HG02571 (cell line): ENCODE measurements at regions not wholly inside any gene's neighbourhood (a gene's known extent, or its start where the extent isn't known, plus 50 kb on each side); places are given as distances from the start of the nearest gene placed in this dataset.
"Not testable (repeated sequence)": the region's sequence is repeated elsewhere in the genome, so short reads cannot be mapped to it uniquely, and the experiment has no call there.

Experiments used
- ATAC-seq: cut with Tn5 transposase; IDR thresholded peaks from one replicate; pipeline ENCODE4 v1.9.1; 2021; ENCODE audit warnings: mild to moderate bottlenecking, moderate library complexity; ENCODE audit not compliant: unreplicated experiment

- ATAC-seq = no peak
Measured at GRCh38 chr13:50650592-50651504, 192.6 kb downstream of the DLEU7 start.

DNA sequence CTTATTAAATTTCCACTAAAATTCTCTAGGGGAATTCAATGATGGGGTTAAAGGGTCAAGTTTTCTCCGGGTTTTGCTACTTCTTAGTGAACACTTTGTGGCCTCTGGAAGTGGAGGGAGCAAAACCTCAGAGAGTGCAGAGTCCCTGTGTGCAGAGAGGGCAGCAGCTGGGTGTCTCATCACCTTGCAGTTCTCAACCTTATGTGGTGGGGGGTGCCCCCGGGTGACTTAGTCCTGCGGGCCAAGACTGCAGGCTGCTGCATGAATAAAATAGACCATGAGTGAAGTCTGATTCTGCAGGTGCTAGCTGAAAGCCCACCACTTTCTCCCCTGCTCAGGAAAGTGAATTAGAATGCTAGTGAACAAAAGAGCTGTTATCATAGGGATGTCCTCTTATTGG is 191.6 kb downstream of the DLEU7 start:
- ATAC-seq = no peak

DNA sequence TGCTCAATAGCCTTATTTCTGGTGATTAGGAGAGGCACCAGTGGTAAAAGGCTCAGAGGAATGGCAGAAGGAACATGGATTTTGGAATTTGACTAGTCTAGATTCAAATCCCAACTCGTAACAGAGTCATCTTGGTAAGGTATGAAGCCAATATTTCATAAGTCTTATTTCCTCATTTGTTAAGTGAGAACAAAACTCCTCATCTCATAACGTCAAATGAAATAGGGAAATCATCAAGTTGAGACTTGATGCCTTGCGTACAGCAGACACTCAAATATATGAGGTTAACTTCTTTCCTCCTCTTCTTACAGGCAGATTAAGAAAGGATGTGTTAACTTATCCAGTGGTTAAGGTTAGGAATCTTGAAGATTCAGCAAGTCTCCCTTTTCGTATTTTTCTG is 189.2 kb downstream of the DLEU7 start:
- no peak for ATAC-seq

GRCh38 chr13:50661881-50662280 is 181.6 kb downstream of the DLEU7 start:
- ATAC-seq = not testable (repeated sequence)

GRCh38 chr13:50664951-50665350 is 178.5 kb downstream of the DLEU7 start:
- no peak for ATAC-seq

DNA sequence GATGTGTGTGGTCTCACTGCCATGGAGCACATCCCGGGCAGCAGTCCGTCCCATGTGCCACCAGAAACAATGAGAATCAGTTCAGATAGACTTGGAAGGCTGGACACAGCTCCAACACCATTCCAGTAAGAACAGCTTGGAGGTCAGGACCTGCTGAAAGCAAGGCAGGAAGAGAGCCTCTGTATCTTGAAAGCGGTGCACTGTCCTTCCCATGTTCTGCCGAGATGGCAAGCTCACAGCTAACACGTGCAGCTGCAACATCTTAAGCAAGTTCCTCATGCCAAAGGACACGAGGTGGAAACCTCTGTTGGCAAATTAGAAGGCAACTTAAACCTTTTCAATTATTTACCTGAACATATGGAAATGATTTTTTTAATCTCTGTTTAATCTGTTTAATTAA is 175.4 kb downstream of the DLEU7 start:
- no peak for ATAC-seq

GRCh38 chr13:50668691-50669271 is 174.7 kb downstream of the DLEU7 start:
- no peak for ATAC-seq

DNA sequence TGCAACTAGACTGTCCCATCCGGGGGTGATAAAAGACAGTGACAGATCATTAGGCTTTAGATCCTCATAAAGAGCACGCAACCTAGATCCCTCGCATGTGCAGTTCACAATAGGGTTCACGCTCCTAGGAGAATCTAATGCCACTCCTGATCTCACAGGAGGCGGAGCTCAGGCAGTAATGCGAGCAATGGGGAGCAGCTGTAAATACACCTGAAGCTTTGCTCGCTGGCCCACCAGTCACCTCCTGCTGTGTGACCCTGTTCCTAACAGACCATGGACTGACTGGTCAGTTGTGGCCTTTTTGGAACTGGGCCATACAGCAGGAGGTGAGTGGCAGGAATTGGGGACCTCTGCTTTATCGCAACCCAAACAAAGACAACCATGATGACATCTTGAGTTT is 173.2 kb downstream of the DLEU7 start:
- ATAC-seq = no peak

- ATAC-seq = no peak
Measured at GRCh38 chr13:50670847-50671496, 172.5 kb downstream of the DLEU7 start.

- ATAC-seq = no peak
Measured at GRCh38 chr13:50671497-50671850, 172.0 kb downstream of the DLEU7 start.

DNA sequence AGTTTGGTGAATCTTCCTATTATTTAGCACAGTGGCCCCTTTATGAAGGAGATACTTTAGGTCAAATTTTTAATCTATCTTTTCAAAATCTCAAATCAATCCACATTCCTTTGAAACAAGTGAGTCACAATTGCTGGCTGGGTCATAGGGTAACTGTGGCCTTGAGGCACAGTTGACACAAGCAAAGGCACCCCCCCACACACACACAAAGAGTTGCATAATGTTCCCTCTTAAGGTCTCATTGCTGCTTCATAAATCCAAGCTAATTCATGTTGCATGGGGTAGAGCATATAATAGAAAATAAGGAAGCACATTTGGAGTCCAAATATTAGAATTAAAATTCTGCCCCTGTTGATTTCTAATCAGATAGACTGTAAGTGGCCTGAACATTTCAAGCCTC is 171.5 kb downstream of the DLEU7 start:
- ATAC-seq = no peak

DNA sequence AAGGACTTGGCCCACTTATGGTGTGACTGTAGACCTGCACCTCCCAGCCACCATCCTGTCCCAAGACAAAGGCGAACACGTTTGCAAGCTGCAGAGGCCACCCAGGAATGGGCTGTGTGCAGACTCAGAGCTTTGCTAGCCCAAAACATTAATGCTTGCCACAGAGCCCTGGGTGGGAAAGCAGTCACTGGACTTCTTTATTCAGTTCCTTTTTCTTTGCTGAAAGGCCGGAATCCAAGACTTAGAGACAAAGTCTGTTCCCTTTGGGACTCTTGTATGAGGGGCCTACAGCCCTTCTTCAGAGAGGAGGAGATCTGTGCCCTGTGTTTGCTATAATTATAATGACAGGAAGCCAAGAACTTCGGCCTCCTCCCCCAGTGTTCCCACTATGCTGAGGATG is 167.8 kb downstream of the DLEU7 start:
- ATAC-seq = no peak

DNA sequence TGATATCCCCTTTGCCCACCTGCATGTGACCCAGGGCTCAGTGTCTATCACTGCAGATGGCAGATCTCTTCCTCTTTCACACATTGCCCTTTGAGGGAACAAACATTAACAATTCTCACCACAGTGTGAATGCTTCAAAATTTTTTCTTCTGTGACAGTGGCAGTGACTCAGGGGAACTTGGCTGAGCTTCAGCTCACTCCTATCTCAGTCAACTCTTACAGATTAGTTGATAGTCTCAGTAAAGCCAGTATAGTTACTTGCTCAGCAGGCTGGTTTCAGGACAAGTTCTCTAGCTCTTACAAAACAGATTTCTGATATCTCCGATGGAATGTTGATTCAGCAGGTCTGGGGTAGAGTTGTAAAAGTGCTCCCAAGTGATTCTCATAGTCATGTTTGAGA is 166.9 kb downstream of the DLEU7 start:
- no peak for ATAC-seq

DNA sequence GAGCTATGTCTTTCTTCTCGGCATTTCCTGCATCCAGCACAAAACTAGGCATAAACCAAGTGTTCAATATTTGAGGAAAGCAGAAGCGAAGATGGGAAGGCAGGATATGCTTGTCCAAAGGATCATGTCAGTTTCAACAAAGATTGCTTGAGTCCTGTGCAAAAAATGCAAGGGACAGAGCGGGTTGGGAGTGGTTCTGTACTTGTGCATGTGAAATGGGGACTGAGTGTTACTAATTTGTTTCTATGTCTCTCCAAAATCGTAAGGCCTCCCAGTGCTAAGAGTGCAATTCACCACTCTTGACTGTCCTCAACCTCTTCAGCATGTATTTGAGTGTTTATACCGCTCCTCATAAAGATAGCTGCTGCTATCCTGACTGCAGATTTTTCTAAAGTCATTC is 166.2 kb downstream of the DLEU7 start:
- ATAC-seq = no peak

- ATAC-seq = no peak
Measured at GRCh38 chr13:50677687-50678463, 165.6 kb downstream of the DLEU7 start.

DNA sequence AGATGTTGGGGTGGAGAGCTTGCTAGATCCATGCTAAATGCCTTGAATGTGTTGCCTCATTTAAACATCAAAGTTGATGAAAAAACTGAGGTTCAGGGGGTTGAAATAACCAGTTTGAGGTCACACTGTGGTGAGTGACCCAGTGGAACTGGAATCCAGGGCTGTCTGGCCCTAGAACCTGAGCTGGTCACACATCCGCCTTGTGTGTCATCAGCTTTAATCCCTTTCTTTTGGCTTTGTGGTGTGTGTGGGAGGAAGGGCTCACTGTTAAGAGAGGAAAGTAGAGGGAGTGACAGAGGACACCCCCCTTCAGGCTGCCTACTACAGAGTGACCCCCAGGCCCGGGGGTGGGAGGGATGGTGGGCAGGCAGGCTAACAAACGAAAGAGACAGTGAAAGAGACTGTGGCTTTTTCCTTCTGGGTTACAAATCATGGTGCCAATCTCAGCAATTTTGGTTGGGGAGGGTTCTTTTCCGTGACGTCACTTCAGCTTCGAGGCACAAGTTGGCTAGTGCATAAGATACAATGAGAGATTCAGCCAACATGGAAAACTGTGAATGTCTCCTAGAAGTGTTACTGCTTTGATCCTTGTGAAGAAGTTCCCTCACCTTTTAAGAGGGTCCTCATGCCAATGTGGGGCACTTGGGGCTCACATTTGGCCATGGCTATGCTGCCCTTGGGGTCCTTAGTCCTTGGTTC is 164.9 kb downstream of the DLEU7 start:
- no peak for ATAC-seq

DNA sequence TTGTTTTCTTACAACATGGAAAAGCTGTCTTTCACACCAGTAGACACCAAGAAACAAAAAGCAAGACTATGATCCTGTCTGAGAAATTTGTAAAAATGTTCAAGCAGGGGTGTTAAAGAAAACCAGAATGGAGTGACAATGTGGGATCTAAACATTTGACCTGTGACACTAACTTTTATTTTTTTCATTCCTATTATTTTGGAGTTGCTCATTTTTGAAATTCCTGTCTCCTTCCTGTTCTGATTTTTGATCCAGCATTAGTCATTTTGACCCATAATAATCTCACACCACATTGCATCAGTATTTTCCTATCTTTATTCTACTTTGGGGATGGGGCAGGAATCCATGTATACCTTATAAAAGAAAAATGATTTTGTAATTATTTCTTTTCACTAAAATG is 164.2 kb downstream of the DLEU7 start:
- no peak for ATAC-seq

DNA sequence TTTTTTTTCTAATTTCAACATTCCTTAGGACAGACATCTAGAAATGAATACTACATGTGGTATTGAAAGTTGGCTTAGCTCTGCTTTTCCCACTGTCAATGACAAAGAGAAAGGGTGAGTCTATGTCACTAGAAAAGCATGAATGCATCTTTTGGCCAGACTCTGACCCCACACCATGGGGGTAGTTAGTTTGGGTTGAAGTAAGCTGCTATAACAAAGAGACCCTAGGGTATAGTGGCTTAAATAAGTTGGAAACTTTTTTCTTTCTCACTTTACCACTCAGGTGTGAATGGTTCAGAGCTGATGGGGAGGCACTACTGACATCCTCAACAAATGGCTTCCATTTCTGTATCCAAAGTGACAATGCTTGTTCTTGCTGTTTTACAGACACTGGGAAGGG is 161.5 kb downstream of the DLEU7 start:
- no peak for ATAC-seq

DNA sequence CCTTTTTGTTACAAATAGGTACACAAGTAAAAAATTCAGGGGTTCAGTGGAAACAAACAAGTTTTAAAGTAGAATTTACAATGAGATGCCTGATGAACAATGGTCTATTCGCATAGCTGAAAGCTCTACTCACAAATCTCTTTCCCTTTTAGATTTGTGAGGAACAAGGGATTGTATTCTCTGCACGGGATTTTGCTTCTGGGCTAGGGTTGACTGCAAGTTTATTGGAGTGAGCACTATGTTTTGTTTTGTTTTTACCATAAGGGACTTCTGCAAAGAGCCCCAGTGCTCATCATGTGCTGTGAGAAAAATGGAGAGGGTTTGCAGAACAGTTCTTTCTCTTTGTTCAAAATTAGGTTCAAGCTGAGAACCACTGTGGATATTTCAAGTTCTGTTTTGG is 160.5 kb downstream of the DLEU7 start:
- ATAC-seq = no peak

DNA sequence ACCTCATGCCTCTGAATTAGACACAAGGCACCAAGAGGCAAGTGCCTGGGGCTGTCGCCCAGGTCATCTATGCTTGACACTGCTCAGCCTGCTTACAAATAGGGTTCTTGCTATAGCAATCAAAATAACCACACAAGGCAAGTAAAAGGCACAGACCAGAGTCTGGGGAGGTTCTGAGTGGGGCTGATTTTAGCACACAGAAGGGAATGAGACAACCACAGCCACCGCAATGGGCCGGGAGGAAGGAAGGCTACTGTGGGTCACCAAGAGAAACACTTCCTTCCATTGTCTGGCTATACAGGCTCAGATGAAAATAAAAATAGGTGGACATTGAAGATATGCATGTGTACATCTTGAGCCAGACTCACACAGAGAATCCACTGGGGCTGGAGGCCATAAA is 159.1 kb downstream of the DLEU7 start:
- no peak for ATAC-seq

- ATAC-seq = no peak
Measured at GRCh38 chr13:50685491-50685890, 158.0 kb downstream of the DLEU7 start.
